Muscle of arm (tissue), 1 donor: ENCODE measurements at regions not wholly inside any gene's neighbourhood (a gene's known extent, or its start where the extent isn't known, plus 50 kb on each side); places are given as distances from the start of the nearest gene placed in this dataset.

Experiments
- DNase-seq: peaks from one replicate; pipeline ENCODE4 v3.0.0-alpha.2; 2013

DNA sequence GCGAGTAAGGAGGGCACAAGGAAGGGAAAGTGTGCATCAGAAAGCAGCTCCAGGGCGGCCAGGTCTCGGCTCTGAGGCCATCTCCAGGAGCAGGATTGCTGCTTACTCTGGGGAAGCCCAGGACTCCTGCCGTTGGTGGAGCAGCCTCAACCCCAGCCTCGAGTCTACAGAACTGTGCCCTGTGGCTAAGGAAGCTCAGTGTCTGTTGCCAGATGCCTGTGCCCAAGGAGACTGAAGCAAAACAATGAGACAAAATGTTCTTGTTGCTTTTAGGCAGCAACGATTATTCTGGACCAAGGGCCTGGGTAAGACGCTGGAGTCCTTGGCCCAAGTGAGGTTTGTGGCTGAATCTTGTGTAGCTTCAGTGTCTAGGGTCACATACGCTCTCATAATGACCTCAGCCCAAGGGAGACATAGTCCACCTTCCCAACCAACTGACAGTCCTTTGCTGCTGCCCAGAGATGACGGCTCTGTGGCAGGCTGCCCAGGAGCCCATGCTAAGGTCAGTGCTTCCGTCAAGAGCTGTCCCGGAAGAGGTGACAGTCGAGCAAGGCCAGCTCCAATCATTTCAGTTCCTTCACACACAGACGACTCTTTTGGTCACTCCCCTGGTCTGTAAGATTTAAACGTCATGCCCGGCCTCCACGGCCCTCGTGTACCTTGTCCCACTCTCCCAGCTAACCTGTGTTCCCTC is 223.8 kb downstream of the TTC32 start:
- no peak for DNase-seq

DNA sequence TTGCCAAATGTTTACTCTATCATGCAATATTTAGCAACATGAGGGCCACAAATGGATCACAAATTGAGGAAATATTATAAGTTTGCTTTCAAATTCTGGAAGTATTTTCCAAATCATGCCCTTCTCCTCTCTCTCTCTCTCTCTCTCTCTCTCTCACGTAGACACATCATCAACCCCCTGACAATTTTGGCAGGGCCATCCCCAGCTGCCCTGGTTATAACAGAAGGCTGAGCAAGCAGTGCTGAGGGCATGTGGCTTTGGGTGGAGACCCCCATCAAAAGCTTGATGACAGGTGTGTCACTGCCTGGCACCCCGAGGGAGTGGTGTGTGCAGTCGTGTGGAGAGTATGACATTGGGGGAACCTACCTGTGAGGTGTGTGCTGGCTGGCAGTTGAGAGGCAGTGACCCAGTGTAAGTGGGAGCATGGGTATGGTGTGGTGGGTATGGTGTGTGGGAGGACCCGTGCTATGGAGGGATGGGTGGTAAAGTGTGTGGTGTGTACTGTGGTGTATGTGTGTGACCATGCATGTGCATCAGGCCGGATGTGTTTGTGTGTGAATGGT is 224.5 kb downstream of the TTC32 start:
- no peak for DNase-seq

DNA sequence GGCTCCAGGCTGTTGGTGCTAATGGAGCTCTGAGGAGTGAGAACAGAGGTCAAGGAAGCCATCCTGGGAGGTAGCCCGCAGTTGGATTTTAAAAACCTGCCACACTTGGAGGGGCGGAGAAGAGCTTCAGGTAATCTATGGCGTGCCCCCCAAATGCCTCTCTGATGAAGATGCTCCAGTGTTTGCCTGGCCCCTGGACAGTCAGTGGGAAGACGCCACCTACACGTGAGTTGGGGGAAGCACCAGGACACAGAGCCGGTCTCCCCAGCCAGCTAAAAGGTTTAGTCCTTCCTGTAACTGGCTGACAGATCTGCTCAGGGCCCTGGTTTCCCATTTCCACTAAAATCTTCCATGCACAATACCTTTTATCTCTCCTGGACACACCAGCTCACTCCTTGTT is 225.0 kb downstream of the TTC32 start:
- no peak for DNase-seq

DNA sequence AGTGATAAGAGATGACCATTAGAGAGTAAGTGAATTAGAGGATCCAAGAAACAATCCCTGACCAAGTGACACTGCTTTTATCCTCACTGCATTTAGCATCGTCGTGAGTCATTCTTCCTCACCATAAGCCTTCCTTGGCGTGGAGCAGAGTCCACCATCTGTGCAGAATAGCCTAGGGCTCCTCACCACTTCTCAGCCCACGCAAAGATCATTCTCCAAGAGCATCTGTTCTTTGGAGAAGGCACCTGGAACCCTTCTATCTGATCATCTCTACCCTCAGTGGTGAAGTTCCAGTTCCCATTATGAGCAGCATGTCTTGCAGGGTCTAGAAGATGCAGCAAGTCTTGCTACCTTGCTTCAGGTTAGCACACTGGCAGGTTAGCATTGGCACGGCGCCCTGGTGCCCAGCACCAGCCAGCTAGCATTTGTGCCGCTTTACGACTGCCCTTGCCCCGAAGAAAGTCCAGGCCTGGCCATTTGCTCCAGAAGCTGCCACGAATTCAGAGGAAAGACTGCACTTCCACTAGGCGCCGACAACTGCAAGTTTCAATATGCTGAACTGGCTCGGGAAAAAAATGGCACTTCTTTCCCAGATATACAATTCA is 225.8 kb downstream of the TTC32 start:
- DNase-seq, result no peak

DNA sequence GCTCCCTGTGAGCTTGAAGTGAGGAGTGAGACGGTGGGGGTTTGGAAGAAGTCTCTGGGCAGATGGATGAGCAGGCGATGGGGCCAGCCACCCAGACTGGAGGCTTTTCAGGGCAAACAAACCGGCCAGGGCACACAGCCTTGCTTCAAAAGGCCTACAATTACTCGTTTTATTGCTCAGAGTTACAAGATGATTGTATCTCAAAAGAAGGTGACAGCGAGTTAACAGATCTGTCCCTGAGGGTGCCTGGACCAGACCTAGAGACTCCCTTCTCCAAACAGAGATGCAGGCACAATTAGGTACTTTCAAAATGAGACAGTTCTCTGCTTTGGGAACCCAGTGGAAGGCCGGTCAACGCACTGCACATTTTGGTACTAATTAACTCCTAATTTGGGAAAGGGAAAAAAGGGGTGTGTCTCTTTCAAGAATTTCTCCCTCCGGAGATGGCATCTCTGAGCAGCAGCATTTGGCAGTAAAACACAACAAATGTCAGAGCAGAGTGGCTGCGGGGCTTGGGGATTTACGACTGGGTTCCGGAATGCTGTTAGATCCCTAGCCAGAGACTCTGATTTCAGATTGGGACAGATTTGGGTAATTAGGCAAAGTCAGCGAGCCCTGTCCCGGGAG is 226.7 kb downstream of the TTC32 start:
- DNase-seq, result no peak

DNA sequence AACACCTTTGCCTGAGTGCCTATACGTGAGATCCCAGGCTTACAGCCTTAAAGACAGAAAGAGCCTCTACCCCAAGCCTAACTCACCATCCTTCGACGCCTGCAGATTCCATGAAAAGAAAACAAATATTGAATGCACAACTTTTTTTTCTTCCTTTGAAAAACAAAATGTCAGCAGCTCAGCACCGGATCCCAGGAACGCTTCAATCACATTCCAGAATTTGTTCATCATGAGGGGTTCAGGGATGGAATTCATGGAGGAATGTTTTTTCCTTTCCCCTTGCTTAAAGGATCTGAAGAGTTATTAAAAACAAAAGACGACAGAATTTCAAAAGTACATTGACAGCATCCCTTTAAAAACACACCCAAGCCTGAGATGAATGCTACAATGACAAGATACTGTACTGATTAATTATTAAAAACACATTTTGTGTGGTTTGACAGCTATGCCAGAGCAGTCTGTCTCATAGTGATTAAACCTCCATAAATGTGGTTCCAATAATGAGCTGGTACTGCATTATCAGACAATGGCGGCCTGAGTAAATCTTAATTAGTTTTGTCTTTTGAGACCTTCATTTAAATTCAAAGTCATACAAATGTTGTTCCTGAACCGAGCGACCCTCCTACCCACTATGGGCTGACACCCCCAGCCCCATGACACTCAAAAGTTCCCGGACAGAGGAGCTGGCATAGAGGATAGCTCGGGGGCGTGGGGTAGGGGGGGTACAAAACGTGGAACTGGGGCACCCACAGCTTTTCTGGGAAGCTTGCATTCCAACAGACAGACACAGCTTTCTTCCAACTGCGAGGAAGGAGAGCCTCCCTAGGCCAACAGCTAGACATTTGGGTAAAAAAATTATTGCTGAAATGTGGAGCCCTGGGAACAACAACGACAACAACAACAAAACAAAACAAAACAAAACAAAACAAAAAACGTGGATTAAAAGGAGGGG is 227.5 kb downstream of the TTC32 start:
- no peak for DNase-seq

DNA sequence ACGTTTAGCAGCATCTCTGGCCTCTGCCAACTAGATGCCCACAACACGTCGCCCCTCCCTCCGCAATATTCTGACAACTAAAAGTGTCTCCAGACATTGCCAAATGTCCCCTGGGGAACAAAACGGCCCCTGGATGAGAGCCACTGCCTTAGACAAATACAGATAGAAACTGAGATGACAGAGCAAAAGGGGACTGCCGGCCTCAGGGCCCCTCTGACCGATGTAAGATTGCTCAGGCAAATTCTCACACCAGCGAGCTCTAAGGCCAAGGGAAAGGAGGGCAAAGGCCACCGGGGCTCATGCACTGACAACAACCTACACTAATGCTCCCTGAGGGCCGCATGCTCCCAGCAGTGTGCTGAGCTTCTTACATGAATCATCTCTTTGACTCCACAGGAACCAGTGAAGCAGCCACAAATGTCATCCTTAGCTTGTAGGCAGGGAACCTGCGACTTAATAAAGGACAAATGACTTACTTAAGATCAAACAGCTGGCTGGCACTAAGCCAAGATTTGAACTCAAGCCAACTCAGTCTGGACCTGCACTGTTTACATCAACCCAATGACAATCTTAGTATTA is 228.5 kb downstream of the TTC32 start:
- no peak for DNase-seq

DNA sequence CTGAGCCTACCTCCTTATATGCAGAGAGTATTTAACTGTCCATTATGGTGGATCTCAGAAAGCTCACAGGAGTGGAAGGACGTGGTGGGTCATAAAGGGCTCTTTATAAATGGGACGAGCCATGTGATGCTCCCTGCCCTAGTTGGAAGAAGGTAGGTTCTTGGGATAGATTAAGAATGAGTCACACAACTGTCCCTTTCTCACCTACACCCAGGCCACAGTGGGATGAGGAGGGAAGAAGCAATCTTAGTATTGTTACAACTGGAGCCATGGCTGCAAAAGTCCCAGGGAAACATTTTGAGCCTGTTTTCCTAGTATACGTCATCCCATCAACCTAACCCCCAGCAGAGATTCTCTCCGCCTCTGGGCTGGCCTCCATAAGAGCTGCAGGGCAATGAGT is 229.9 kb downstream of the TTC32 start:
- no peak for DNase-seq

DNA sequence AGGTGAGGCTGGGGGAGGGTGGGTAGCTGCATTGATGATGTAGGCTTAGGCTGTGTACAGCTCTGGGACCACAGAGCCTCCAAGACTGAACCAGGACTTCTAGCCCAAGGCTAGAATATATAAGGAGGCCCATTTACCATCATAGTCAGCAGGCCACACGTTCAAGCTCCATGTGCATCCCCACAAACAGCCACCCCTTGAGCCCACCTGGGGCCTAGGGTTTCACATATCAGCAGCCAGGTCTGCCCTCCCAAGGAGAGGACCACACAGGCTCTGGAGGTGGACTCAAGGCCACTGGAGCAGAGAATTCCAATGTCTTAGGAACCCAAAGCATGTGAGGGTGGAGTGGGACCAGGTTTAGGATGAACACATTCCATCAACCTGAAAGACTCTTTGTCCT is 230.5 kb downstream of the TTC32 start:
- no peak for DNase-seq

DNA sequence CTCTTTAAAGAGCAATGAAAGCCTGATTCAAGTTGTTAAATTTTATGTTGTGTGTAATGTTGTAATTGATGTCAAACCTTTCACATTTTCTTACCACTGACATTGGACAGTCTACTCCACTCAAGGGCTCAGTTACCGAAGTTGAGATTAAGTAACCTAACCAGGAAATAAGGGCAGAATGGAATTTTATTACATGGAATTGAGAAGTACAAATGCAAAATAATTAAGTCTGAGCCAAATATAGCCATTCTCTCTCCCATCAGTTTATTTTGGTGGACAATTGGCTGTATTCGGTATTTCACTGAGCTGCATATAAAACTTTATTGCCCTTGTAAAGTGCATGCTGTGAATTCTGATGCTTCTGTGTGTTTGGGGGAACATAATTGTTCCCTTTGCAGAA is 231.5 kb downstream of the TTC32 start:
- DNase-seq, result no peak

DNA sequence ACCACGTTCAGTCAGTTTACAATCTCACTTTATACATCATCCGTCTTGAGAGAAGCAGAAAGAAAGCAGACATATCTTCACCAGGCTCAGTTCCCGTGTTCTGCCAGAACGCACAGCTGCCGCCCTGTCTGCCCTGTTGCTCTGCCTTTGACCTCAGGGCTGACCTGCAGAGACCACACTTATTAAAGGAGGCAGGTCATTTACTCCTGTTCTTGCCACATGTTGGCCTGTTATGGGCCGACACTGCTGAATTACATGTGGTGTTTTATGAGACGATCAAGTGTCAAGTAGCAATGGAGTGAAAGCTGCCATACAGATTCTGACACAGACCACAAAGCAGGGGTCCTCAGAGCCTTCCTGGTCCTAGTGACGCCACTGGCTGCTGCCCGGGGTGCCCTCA is 232.2 kb downstream of the TTC32 start:
- no peak for DNase-seq

DNA sequence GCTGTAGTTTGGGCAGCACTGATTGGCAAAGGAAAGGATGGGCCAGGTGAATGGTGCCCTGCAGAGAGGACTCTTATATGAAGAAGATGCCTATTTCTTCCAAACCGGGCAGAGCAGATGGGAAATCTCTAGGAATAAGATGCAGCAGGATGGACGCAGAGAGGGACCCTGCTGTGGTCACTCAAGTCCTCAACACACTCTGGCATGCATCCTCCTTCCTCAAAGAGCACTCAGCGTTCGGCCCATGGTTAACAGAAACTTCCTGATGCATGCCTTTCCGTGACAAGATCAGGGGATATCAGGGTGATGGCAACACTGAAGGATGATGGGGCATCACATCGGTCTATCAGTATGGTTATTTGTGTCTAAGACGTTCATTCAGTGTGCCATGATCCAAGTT is 232.7 kb downstream of the TTC32 start:
- DNase-seq, result no peak

DNA sequence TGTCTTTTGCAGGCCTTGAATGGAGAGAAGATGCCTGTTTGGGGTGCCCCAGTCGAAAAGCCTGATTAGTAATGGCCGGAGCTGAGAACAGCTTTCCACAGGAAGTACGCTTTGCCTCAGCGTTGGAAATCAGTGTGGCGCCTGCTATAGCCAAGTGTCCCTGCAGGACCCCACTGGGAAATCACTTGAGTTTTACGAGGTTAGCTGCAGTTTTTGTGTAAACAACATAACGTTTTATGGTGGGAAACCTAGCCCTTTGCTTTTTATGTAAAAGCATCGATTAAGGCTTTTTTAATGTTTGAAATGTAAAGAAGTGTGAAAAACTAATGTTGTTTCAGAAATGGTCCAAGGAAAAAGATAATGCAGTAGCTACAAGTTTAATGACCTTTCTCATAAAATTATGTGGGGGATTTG is 234.2 kb downstream of the TTC32 start:
- no peak for DNase-seq

DNA sequence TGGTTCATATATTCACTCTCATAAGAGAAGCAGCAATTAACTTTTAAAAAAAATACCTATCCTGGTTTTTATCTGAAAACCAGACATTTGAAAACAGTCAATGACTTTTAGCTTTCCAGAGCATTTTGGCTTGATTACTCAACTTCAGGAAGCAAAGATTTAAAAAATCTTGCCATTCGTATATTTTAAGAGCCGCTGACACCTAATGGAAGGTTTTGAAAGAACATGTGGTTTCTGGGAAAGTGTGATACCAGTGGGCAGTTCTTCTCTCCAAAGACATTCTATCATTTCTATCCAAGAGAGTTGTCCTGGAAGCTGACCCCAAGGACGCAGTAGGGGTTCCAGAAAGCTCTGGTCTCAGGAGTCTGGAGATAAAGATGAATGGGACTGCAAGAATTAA is 234.7 kb downstream of the TTC32 start:
- no peak for DNase-seq

DNA sequence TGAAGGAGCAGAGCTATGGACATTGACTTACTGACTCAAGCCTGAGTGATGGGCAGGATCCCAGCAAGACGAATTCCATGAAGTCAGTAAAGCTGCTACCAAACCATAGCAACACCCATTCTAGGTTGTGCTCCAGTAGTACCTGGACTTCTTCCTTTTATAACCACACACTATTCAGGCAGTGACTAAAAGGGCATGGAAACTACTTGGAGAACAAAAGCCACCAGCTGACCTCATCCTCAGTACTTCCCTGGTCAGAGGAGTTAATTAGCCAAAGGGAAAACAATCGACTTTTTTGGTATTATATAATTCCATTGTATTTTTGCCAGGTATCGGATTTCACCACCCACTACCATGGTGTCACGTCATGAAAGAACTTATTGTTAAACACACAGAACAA is 237.1 kb downstream of the TTC32 start:
- no peak for DNase-seq

DNA sequence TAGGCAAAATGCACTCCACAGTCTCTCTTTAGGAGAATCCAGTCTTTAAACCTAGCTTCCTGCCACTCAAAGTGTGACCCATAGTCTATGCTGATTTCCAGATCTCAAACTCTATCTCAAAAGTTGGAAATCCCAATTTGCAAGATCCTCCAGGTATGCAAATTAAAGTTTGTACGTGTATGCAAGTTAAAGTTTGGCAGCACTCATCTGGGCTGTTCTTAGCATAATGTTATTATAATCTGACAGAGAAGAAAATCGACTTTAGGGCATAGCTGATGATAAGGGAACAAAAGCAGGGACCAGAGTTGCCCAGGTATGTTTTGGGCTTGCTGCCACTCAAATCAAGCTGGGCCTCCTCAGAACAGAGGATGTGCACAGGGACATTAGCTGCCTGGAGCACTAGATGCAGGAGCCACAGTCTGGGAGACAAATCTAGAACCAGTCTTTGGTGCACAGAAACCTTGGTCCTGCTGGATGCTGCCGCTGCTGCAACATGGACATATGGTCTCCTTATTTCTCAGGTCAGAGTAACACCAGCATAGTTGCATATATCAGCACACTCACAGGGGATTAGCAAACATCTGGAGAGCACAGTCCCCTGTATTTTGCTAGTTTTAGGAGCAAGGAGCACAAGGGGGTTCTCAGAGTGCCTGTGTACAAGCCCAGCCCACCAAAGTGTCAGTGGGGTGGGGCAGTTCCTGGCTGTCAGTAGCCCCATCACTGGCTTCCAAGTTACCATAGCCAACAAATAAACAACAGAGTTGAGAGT is 242.6 kb downstream of the TTC32 start:
- no peak for DNase-seq

DNA sequence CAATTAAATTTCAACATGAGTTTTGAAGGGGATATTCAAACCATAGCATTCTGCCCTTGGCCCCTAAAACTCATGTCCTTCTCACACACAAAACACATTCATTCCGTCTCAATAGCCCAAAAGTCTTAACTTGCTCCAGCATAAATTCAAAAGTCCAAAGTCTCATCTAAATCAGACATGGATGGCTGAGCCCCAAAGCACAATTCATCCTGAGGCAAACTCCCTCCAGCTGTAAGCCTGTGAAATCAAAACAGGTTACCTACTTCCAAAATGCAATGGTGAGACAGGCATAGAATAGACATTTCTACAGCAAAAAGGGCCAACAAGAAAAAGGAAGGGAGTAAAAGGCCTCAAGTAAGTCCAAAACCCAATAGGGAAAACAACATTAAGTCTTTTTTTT is 245.8 kb downstream of the TTC32 start:
- DNase-seq, result no peak

DNA sequence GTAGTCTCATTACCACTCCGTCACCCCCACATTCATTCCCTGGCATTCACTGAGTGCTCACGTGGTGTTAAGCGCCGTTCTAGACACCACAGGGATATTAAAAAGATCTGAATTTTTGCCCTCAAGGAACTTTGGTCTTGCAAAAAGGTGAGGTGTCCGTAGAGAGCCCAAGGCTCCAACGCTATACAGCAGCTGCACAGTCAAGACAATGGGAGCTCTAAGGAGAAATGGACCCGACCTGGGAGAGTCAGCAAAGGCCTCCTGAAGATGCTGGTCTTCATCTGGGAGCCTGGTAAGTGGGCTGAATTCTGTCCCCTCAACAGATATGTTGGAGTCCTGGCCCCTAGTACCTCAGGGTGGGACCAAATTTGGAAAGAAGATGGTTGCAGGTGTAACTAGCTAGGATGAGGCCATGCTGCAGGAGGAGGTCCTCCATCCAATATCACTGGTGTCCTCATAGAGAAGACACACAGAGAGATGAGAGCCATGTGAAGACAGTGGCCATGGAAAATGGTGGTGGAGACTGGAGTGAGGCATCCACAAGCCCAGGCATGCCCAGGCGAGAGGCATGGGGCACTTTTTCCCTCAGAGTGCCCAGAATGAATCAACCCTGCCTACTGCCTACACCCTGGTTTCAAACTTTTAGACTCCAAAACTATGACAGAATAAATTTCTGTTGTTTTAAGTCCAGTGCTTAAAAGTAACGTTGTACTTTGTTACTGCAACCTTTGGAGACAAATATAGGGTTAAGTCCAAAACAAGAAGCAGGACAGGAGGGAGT is 247.3 kb downstream of the TTC32 start:
- DNase-seq, result no peak

DNA sequence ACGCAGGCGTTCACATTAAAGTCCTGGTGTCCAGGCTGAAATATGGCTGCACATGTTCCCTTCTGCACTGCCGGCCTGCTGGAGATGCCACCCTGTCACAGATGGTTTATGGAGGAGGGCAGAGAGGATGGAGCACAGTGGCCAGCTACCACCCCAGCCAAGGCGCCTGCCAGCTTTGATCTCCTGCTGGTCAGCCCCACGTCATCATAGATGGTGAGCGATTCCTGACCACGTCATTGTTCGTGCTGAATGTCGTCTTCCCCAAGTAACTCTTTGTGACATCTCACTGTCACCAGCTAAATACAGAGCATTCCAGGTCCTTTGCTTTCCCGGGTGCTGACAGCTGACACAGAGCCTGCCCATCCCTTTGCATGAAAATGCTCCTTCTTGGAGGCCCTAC is 248.3 kb downstream of the TTC32 start:
- no peak for DNase-seq

DNA sequence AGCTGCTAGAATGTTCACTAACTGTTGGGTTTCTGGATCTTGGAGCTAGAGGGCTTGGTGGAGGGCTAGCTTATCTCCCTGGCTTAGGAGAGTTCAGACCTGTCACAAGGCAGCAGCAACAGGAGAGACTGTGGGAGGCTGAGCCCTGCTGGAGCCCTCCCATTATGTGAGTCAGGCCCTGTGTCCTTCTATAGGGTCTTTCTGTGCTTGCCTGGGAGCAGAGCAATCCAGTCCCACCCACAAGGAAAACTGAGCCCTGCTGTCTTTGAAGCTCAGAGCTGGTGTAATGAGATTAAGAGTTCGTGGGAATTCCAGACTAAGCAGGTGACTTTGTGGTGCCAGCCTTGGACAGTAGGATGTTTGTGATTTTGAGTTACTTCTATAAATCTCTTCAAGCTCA is 249.0 kb downstream of the TTC32 start:
- no peak for DNase-seq
